Left ventricle myocardium inferior (tissue), 1 donor: ENCODE measurements at regions not wholly inside any gene's neighbourhood (a gene's known extent, or its start where the extent isn't known, plus 50 kb on each side); places are given as distances from the start of the nearest gene placed in this dataset.

Experiments used
- DNase-seq: peaks from one replicate; pipeline ENCODE4 v3.0.0-alpha.2; 2020
- H3K27ac ChIP-seq: fragments of 200-600 bp; replicated peaks from 2 replicates; pipeline ENCODE4 v1.8.0; 2021
- H3K27me3 ChIP-seq: fragments of 200-600 bp; 2 replicates; pipeline ENCODE4 v1.8.0; 2021; ENCODE audit warnings: low read depth
- H3K36me3 ChIP-seq: fragments of 200-600 bp; 2 replicates; pipeline ENCODE4 v1.8.0; 2021
- H3K4me1 ChIP-seq: fragments of 200-600 bp; 2 replicates; pipeline ENCODE4 v1.8.0; 2021
- H3K4me3 ChIP-seq: fragments of 200-600 bp; 2 replicates; pipeline ENCODE4 v1.8.0; 2021; ENCODE audit warnings: mild to moderate bottlenecking, moderate library complexity
- H3K9me3 ChIP-seq: fragments of 200-600 bp; replicated peaks from 2 replicates; pipeline ENCODE4 v1.8.0; 2021
- intact Hi-C: fragments of 100-400 bp; cut with micrococcal nuclease; formaldehyde crosslinking; loops from one replicate; pipeline ENCODE4 v1.11.0; 2022
- TF ChIP-seq, protein P1 (sequence below): fragments of 200-600 bp; IDR thresholded peaks from 2 replicates; pipeline ENCODE4 v1.8.0; 2021; ENCODE audit warnings: antibody characterized with exemption, mild to moderate bottlenecking, borderline replicate concordance
- donor health status: DM: no; HTN: yes; CAD: no; lungs with severe emphysema.

DNA sequence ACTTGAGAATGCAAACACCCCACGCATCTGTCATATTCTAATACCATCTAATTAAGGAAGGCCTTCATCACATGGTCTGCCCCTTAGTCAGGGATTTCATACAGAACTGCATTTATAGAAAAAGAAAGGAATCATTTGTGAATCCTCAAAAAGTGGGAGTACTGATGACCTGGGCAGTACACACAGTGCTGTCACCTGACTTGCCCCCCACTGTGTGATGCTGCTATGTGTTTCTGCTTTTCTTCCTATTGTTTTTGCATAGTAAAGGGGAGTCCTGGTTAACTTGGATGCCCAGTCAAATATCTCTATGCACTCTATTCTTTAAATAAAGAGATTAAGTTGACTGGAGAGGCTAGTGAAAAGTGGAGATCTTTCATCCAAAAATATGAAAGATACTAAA, 1921.2 kb upstream of the PRR20A start:
- Histone ChIP-seq H3K27me3 (no peaks in the 10 kb centered on the region), H3K4me3 (no peak overlapping the region), H3K27ac (no peak overlapping the region), H3K36me3 (no peaks in the 10 kb centered on the region), H3K4me1 (no peaks in the 10 kb centered on the region), H3K9me3 (no peaks in the 10 kb centered on the region)
- no peak for DNase-seq
- intact Hi-C loops: no loop called here
- TF ChIP-seq, protein P1, sequence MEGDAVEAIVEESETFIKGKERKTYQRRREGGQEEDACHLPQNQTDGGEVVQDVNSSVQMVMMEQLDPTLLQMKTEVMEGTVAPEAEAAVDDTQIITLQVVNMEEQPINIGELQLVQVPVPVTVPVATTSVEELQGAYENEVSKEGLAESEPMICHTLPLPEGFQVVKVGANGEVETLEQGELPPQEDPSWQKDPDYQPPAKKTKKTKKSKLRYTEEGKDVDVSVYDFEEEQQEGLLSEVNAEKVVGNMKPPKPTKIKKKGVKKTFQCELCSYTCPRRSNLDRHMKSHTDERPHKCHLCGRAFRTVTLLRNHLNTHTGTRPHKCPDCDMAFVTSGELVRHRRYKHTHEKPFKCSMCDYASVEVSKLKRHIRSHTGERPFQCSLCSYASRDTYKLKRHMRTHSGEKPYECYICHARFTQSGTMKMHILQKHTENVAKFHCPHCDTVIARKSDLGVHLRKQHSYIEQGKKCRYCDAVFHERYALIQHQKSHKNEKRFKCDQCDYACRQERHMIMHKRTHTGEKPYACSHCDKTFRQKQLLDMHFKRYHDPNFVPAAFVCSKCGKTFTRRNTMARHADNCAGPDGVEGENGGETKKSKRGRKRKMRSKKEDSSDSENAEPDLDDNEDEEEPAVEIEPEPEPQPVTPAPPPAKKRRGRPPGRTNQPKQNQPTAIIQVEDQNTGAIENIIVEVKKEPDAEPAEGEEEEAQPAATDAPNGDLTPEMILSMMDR: no peak

DNA sequence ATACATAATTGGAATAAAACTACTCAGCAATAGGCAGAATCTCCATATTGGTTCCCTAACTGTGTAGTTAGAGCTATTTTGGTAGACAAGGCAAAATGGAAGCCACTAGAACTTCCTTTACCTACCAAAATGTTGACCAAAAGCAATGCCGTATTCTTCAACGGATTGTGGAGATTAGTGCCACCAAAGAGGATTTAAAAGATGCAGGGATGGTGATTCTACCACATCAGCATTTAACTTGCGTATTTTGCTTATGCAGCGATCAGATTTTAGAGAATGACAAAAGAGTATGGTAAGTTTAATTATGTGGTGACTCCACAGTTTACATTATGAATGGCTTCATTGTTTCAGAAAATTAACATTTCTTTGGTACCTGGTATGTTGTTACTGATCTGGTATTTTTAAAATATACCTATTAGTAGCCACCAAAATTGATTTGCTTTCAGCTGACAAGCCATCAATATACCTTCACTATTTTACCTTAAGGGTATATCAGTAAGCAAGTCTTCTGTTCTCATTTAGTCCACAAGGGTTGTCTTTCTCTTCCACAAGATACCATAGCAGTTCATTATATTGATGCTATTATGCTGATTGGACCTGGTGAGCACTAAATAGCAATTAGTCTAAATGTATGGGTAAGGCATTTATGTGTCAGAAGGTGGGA, 1910.7 kb upstream of the PRR20A start:
- no peaks in the 10 kb centered on the region for H3K36me3 ChIP-seq
- no peaks in the 10 kb centered on the region for H3K4me1 ChIP-seq
- peaks cover 18% of the 10 kb centered on the region for H3K9me3 ChIP-seq
- TF ChIP-seq, protein P1: no peak
- H3K27me3 ChIP-seq: no peaks in the 10 kb centered on the region
- DNase-seq: no peak
- intact Hi-C loops: no loop called here
- no peak overlapping the region for H3K27ac ChIP-seq
- no peak overlapping the region for H3K4me3 ChIP-seq

DNA sequence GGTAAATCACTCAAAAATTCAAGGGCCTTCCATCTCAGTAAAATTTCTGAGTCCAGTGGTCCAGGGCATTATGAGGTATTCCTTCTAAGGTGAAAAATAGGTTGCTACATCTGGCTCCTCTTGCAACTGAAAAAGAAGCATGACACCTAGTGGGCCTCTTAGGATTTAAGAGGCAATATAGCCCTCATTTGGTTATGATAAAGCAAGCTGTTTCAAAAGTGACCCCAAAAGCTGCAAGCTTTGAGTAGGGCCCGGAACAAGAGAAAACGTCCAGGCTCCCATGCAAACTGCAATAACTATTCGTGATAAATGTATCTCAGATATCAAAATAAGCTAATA, 1910.2 kb upstream of the PRR20A start:
- H3K36me3 ChIP-seq: no peaks in the 10 kb centered on the region
- no peak overlapping the region for H3K4me3 ChIP-seq
- TF ChIP-seq, protein P1: no peak
- peaks cover 18% of the 10 kb centered on the region for H3K9me3 ChIP-seq
- intact Hi-C loops: no loop called here
- H3K27ac ChIP-seq: no peak overlapping the region
- H3K4me1 ChIP-seq: no peaks in the 10 kb centered on the region
- H3K27me3 ChIP-seq: no peaks in the 10 kb centered on the region
- no peak for DNase-seq

DNA sequence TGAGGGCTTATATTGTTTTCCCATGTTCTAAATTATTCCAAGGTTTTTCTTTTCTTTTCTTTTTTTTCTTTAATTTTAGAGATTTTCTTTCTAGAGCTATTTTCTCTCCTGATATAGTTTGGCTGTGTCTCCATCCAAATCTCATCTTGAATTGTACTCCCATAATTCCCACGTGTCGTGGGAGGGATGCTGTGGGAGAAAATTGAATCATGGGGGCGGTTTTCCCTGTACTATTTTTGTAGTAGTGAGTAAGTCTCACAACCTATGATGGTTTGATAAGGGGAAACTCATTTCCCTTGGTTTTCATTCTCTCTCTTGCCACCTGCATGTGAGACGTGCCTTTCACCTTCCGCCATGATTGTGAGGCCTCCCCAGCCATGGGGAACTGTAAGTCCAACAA, 1906.4 kb upstream of the PRR20A start:
- no peak for DNase-seq
- no peaks in the 10 kb centered on the region for H3K36me3 ChIP-seq
- H3K4me1 ChIP-seq: no peaks in the 10 kb centered on the region
- H3K27me3 ChIP-seq: no peaks in the 10 kb centered on the region
- H3K9me3 ChIP-seq: peaks cover 17% of the 10 kb centered on the region
- H3K27ac ChIP-seq: no peak overlapping the region
- intact Hi-C loops: no loop called here
- H3K4me3 ChIP-seq: no peak overlapping the region
- TF ChIP-seq, protein P1: no peak

DNA sequence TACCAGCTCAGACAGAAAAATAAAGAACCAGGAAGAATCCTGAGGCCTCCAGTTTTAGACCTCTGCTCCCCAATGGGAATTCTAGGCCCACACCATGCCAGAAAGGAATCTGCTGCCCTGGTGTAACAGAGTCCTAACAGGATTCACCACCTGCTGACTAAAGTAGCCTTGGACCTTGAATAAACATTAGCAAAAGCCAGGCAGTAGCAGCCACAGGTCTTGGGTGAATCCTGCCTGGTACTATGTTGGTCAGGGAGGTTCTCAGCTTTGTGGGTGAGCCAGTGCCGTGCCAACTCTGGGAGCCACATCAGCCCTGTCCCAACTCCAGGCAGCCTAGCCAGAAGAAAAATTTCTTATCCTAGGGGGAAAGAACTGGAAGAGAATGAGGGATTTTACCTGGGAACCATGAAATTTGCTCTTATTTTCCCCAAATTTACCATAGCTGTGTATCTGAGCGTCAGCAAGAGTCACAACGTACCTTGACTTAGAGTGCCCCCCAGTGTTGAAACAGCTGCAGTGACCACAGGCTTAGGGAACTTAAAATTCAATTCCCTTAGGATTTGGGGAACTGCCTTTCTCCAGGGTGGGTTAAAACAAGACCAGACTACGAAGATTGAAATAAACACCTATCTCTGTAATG, 1895.6 kb upstream of the PRR20A start:
- TF ChIP-seq, protein P1: no peak
- Histone ChIP-seq H3K9me3 (peaks cover 42% of the 10 kb centered on the region), H3K27ac (no peak overlapping the region), H3K4me1 (no peaks in the 10 kb centered on the region), H3K36me3 (no peaks in the 10 kb centered on the region), H3K4me3 (no peak overlapping the region), H3K27me3 (no peaks in the 10 kb centered on the region)
- no peak for DNase-seq
- intact Hi-C loops: no loop called here
